ENCODE measurements at regions not wholly inside any gene's neighbourhood (a gene's known extent, or its start where the extent isn't known, plus 50 kb on each side); places are given as distances from the start of the nearest gene placed in this dataset.

DNA sequence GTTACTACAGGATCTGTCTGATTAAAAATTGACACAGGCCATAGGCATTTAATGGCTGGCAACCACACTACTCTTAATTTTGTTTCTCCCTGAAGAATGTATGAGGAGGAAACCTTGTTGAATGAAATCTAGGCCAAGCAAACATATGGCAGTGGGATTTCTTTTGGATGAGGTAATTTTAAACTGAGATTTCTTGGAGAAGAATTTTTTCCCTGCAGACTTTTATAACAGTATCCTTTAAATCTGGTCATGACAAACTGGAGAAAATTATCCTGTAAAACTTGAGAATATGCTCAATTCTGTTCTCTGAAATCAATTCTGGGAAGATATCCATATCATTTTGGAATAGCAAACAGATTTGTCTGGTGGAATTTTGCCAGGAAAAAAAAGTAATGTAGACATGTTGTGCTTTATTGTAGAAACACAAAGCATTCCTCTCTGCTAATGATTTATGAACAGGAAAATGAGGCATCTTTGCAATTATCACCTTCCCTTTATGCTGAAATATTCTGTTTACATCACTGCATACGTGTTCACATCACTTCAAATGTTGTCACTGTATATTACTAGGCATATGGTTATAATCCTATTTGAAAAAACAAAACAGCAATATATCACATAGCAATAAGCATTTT, 108.3 kb upstream of the ARSJ start:
- TF ChIP-seq, protein P1, sequence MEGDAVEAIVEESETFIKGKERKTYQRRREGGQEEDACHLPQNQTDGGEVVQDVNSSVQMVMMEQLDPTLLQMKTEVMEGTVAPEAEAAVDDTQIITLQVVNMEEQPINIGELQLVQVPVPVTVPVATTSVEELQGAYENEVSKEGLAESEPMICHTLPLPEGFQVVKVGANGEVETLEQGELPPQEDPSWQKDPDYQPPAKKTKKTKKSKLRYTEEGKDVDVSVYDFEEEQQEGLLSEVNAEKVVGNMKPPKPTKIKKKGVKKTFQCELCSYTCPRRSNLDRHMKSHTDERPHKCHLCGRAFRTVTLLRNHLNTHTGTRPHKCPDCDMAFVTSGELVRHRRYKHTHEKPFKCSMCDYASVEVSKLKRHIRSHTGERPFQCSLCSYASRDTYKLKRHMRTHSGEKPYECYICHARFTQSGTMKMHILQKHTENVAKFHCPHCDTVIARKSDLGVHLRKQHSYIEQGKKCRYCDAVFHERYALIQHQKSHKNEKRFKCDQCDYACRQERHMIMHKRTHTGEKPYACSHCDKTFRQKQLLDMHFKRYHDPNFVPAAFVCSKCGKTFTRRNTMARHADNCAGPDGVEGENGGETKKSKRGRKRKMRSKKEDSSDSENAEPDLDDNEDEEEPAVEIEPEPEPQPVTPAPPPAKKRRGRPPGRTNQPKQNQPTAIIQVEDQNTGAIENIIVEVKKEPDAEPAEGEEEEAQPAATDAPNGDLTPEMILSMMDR (conservative IDR thresholded peaks at IDR 0.05 in 1 of 2, IDR thresholded peaks at IDR 0.05 in 1 of 2; ENCODE audit: low read depth in 1 of 2, low read length in 2 of 2) = no peak
- no peak for TF ChIP-seq EZH2 (IDR thresholded peaks at IDR 0.05; ENCODE audit: low read length, missing control alignments)

Measured in fibroblast of lung (primary cell).